Stomach (tissue), 8 donors: ENCODE measurements at regions not wholly inside any gene's neighbourhood (a gene's known extent, or its start where the extent isn't known, plus 50 kb on each side); places are given as distances from the start of the nearest gene placed in this dataset.

Source experiments
- DNase-seq, 2 donors: peaks; one replicate each; pipeline versions ENCODE4 v3.0.0 to v3.0.0-alpha.2; 2013 to 2019
- H3K27ac ChIP-seq, 5 donors: fragments of 200-600 bp in 4 of 5; sonication (generic) in 4 of 5; one replicate each; pipeline ENCODE4 v1.5.1; 2013 to 2019; ENCODE audit warnings: mild to moderate bottlenecking in 1 of 5, moderate library complexity in 1 of 5
- H3K27me3 ChIP-seq, 3 donors: fragments of 200-600 bp; sonication (generic); one replicate each; pipeline ENCODE4 v1.5.1; 2017 to 2019; ENCODE audit warnings: mixed run types in 1 of 3
- H3K36me3 ChIP-seq, 4 donors: fragments of 200-600 bp; sonication (generic); 1 replicate in 3 of 4; 2 replicates in 1 of 4; pipeline ENCODE4 v1.5.1; 2016 to 2019
- H3K4me1 ChIP-seq, 4 donors: fragments of 200-600 bp; sonication (generic); one replicate each; pipeline ENCODE4 v1.5.1; 2016 to 2019
- H3K4me3 ChIP-seq, 4 donors: fragments of 200-600 bp; sonication (generic) in 3 of 4; one replicate each; pipeline ENCODE4 v1.5.1; 2016 to 2019; ENCODE audit warnings: mild to moderate bottlenecking in 1 of 4
- H3K9me3 ChIP-seq, 4 donors: fragments of 200-600 bp; sonication (generic); one replicate each; pipeline ENCODE4 v1.5.1; 2016 to 2019
- CTCF ChIP-seq, 7 experiments: fragments of 450-650 bp in 4 of 7; fragments of 200-600 bp in 3 of 7; sonication (generic) in 3 of 7; IDR thresholded peaks; one replicate each; pipeline ENCODE4 v1.5.1; 2016 to 2019; ENCODE audit warnings: antibody characterized with exemption in 7 of 7, control low read depth in 2 of 7, mild to moderate bottlenecking in 1 of 7
- EP300 ChIP-seq: sonication (generic); formaldehyde crosslinking; IDR thresholded peaks from one replicate; pipeline ENCODE4 v1.6.1; 2017; ENCODE audit warnings: antibody characterized with exemption
- POLR2A ChIP-seq, 4 donors: fragments of 450-650 bp; IDR thresholded peaks; one replicate each; pipeline ENCODE4 v1.6.1; 2016; ENCODE audit warnings: antibody characterized with exemption in 4 of 4, control low read depth in 2 of 4, mild to moderate bottlenecking in 1 of 4, moderate library complexity in 1 of 4
- POLR2AphosphoS5 ChIP-seq, 3 donors: sonication (generic); formaldehyde crosslinking; IDR thresholded peaks; one replicate each; pipeline ENCODE4 v1.6.1; 2016; ENCODE audit warnings: antibody characterized with exemption in 3 of 3
- WGBS, 5 donors: extraction: QIAGEN DNeasy Blood & Tissue Kit in 3 of 5; methylation state at CpG; one replicate each; pipeline versions ENCODE4 v1.1.5 to v1.1.7; 2013 to 2018; 5-methylcytosine and 5-hydroxymethylcytosine counted together
- intact Hi-C: fragments of 100-400 bp; cut with DNase I; formaldehyde crosslinking; loops from one replicate; pipeline ENCODE4 v1.15.1; 2023; ENCODE audit warnings: low total_unique reads
- donor health status: healthy with polysubstance abuse.
- donor health status: Bipolar disorder and iron deficiency.
- donor health status: healthy.

GRCh38 chr13:37225414-37226070 is 120.1 kb upstream of the CSNK1A1L start:
- no peaks in the 10 kb centered on the region for H3K9me3 ChIP-seq
- 39 to 67% (median 53%) methylated on average over 1 of the region's 1 CpG for WGBS, 5 donors
- DNase-seq, result no peak
- no peaks in the 10 kb centered on the region for H3K36me3 ChIP-seq
- intact Hi-C loops, result no loop called here
- no peak overlapping the region for H3K27ac ChIP-seq
- no peaks in the 10 kb centered on the region for H3K27me3 ChIP-seq
- no peak for TF ChIP-seq EP300
- TF ChIP-seq POLR2AphosphoS5 (IDR thresholded peaks at IDR 0.05), result no peak
- no peak for TF ChIP-seq POLR2A (IDR thresholded peaks at IDR 0.05)
- no peak for TF ChIP-seq CTCF (IDR thresholded peaks at IDR 0.05)
- no peak overlapping the region for H3K4me3 ChIP-seq
- H3K4me1 ChIP-seq, result no peaks in the 10 kb centered on the region

GRCh38 chr13:37216331-37216730 is 110.9 kb upstream of the CSNK1A1L start:
- H3K36me3 ChIP-seq, result no peaks in the 10 kb centered on the region
- no peaks in the 10 kb centered on the region for H3K4me1 ChIP-seq
- no peak overlapping the region for H3K4me3 ChIP-seq
- H3K27ac ChIP-seq, result no peak overlapping the region
- WGBS, 5 donors, result 72 to 100% (median 81%) methylated on average over 1 of the region's 1 CpG
- no peaks in the 10 kb centered on the region for H3K9me3 ChIP-seq
- DNase-seq, result peak in 1 of 2 donors; percentile 64
- intact Hi-C loops, result no loop called here
- TF ChIP-seq CTCF (IDR thresholded peaks at IDR 0.05), result no peak
- TF ChIP-seq POLR2A (IDR thresholded peaks at IDR 0.05), result no peak
- no peak for TF ChIP-seq EP300
- no peak for TF ChIP-seq POLR2AphosphoS5 (IDR thresholded peaks at IDR 0.05)
- H3K27me3 ChIP-seq, result no peaks in the 10 kb centered on the region

- intact Hi-C loops, result no loop called here
- H3K27me3 ChIP-seq, result no peaks in the 10 kb centered on the region
- no peaks in the 10 kb centered on the region for H3K36me3 ChIP-seq
- 72 to 83% (median 76%) methylated on average over 2 of the region's 2 CpGs for WGBS, 5 donors
- DNase-seq, result peak in 1 of 2 donors; percentile 53
- H3K27ac ChIP-seq, result no peak overlapping the region
- no peaks in the 10 kb centered on the region for H3K4me1 ChIP-seq
- no peak overlapping the region for H3K4me3 ChIP-seq
- H3K9me3 ChIP-seq, result no peaks in the 10 kb centered on the region
- TF ChIP-seq POLR2AphosphoS5 (IDR thresholded peaks at IDR 0.05) (no peak), EP300 (no peak), POLR2A (IDR thresholded peaks at IDR 0.05) (no peak), CTCF (IDR thresholded peaks at IDR 0.05) (no peak)
These were observed 107.4 kb upstream of the CSNK1A1L start for GRCh38 chr13:37212826-37213225.

- Histone ChIP-seq H3K9me3 (no peaks in the 10 kb centered on the region), H3K4me3 (no peak overlapping the region), H3K36me3 (no peaks in the 10 kb centered on the region), H3K27me3 (no peaks in the 10 kb centered on the region), H3K27ac (no peak overlapping the region), H3K4me1 (no peaks in the 10 kb centered on the region)
- intact Hi-C loops, result no loop called here
- DNase-seq, result no peak
- 60 to 68% (median 66%) methylated on average over 7 of the region's 7 CpGs for WGBS, 5 donors
- TF ChIP-seq CTCF (IDR thresholded peaks at IDR 0.05) (no peak), POLR2A (IDR thresholded peaks at IDR 0.05) (no peak), POLR2AphosphoS5 (IDR thresholded peaks at IDR 0.05) (no peak), EP300 (no peak)
These were observed 106.0 kb upstream of the CSNK1A1L start for GRCh38 chr13:37211487-37211886.
